Vagina (tissue), 2 donors: ENCODE measurements at regions not wholly inside any gene's neighbourhood (a gene's known extent, or its start where the extent isn't known, plus 50 kb on each side); places are given as distances from the start of the nearest gene placed in this dataset.

ENCODE experiments used
- DNase-seq, 2 donors: peaks; one replicate each; pipeline ENCODE4 v3.0.0-alpha.2; 2017; ENCODE audit errors: extremely low spot score in 2 of 2
- H3K27ac ChIP-seq: fragments of 200-600 bp; sonication (generic); one replicate; pipeline ENCODE4 v1.5.1; 2019
- H3K27me3 ChIP-seq: fragments of 200-600 bp; sonication (generic); one replicate; pipeline ENCODE4 v1.5.1; 2019
- H3K36me3 ChIP-seq, 2 donors: fragments of 200-600 bp; sonication (generic); one replicate each; pipeline ENCODE4 v1.5.1; 2017 to 2019
- H3K4me1 ChIP-seq: fragments of 200-600 bp; sonication (generic); one replicate; pipeline ENCODE4 v1.5.1; 2019
- H3K4me3 ChIP-seq, 2 donors: fragments of 200-600 bp; sonication (generic); 1 replicate in 1 of 2; 2 replicates in 1 of 2; pipeline ENCODE4 v1.5.1; 2016 to 2019
- H3K9me3 ChIP-seq: fragments of 200-600 bp; sonication (generic); one replicate; pipeline ENCODE4 v1.5.1; 2019
- CTCF ChIP-seq, 3 experiments: fragments of 450-650 bp in 2 of 3; fragments of 200-600 bp in 1 of 3; sonication (generic) in 1 of 3; IDR thresholded peaks; one replicate each; pipeline ENCODE4 v1.5.1; 2017 to 2019; ENCODE audit warnings: antibody characterized with exemption in 3 of 3, mild to moderate bottlenecking in 2 of 3, moderate library complexity in 2 of 3
- POLR2A ChIP-seq, 2 donors: fragments of 450-650 bp; IDR thresholded peaks; one replicate each; pipeline ENCODE4 v1.6.1; 2017; ENCODE audit warnings: antibody characterized with exemption in 2 of 2, mild to moderate bottlenecking in 2 of 2, moderate library complexity in 2 of 2
- POLR2AphosphoS5 ChIP-seq, 2 donors: sonication (generic); formaldehyde crosslinking; IDR thresholded peaks; one replicate each; pipeline ENCODE4 v1.9.0; 2017; ENCODE audit warnings: antibody characterized with exemption in 2 of 2, mild to moderate bottlenecking in 2 of 2, low read depth in 1 of 2; ENCODE audit not compliant: insufficient read depth in 1 of 2
- intact Hi-C: fragments of 100-400 bp; cut with DNase I; formaldehyde crosslinking; loops from one replicate; pipeline ENCODE4 v1.15.1; 2023

GRCh38 chr5:158058208-158059120 lies 199.5 kb upstream of the CLINT1 start:
- Histone ChIP-seq H3K36me3 (no peaks in the 10 kb centered on the region), H3K9me3 (no peaks in the 10 kb centered on the region), H3K4me1 (peaks cover 15% of the 10 kb centered on the region), H3K27me3 (no peaks in the 10 kb centered on the region), H3K27ac (no peak overlapping the region), H3K4me3 (no peak overlapping the region)
- TF ChIP-seq CTCF (IDR thresholded peaks at IDR 0.05) (no peak), POLR2A (IDR thresholded peaks at IDR 0.05) (no peak), POLR2AphosphoS5 (IDR thresholded peaks at IDR 0.05; ENCODE audit: insufficient read depth in 1 of 2, low read depth in 1 of 2) (no peak)
- intact Hi-C loops = no loop called here
- DNase-seq = no peak

GRCh38 chr5:158056130-158056825 lies 197.3 kb upstream of the CLINT1 start:
- H3K4me1 ChIP-seq = peaks cover 15% of the 10 kb centered on the region
- H3K4me3 ChIP-seq = no peak overlapping the region
- H3K9me3 ChIP-seq = no peaks in the 10 kb centered on the region
- TF ChIP-seq CTCF (IDR thresholded peaks at IDR 0.05) = no peak
- no peak for TF ChIP-seq POLR2A (IDR thresholded peaks at IDR 0.05)
- no peak for TF ChIP-seq POLR2AphosphoS5 (IDR thresholded peaks at IDR 0.05; ENCODE audit: insufficient read depth in 1 of 2, low read depth in 1 of 2)
- no peaks in the 10 kb centered on the region for H3K36me3 ChIP-seq
- H3K27ac ChIP-seq = no peak overlapping the region
- no peak for DNase-seq
- intact Hi-C loops = no loop called here
- H3K27me3 ChIP-seq = no peaks in the 10 kb centered on the region

GRCh38 chr5:158055111-158055501 lies 196.2 kb upstream of the CLINT1 start:
- Histone ChIP-seq H3K36me3 (no peaks in the 10 kb centered on the region), H3K4me1 (peaks cover 15% of the 10 kb centered on the region), H3K4me3 (no peak overlapping the region), H3K27ac (no peak overlapping the region), H3K27me3 (no peaks in the 10 kb centered on the region), H3K9me3 (no peaks in the 10 kb centered on the region)
- DNase-seq = no peak
- intact Hi-C loops = no loop called here
- TF ChIP-seq POLR2A (IDR thresholded peaks at IDR 0.05) = no peak
- no peak for TF ChIP-seq POLR2AphosphoS5 (IDR thresholded peaks at IDR 0.05; ENCODE audit: insufficient read depth in 1 of 2, low read depth in 1 of 2)
- TF ChIP-seq CTCF (IDR thresholded peaks at IDR 0.05) = no peak

GRCh38 chr5:158054223-158055110 lies 195.5 kb upstream of the CLINT1 start:
- Histone ChIP-seq H3K36me3 (no peaks in the 10 kb centered on the region), H3K4me3 (no peak overlapping the region), H3K27me3 (no peaks in the 10 kb centered on the region), H3K27ac (no peak overlapping the region), H3K4me1 (peaks cover 15% of the 10 kb centered on the region), H3K9me3 (no peaks in the 10 kb centered on the region)
- intact Hi-C loops = no loop called here
- no peak for DNase-seq
- no peak for TF ChIP-seq POLR2A (IDR thresholded peaks at IDR 0.05)

- intact Hi-C loops = no loop called here
- no peak for TF ChIP-seq POLR2AphosphoS5 (IDR thresholded peaks at IDR 0.05; ENCODE audit: insufficient read depth in 1 of 2, low read depth in 1 of 2)
- no peak for TF ChIP-seq POLR2A (IDR thresholded peaks at IDR 0.05)
- no peak for TF ChIP-seq CTCF (IDR thresholded peaks at IDR 0.05)
- Histone ChIP-seq H3K27ac (no peak overlapping the region), H3K4me3 (no peak overlapping the region), H3K9me3 (no peaks in the 10 kb centered on the region), H3K36me3 (no peaks in the 10 kb centered on the region), H3K27me3 (no peaks in the 10 kb centered on the region), H3K4me1 (peaks cover 15% of the 10 kb centered on the region)
- no peak for DNase-seq
These were observed 192.1 kb upstream of the CLINT1 start for GRCh38 chr5:158051036-158051435.
